ENCODE measurements at regions not wholly inside any gene's neighbourhood (a gene's known extent, or its start where the extent isn't known, plus 50 kb on each side); places are given as distances from the start of the nearest gene placed in this dataset.

DNA sequence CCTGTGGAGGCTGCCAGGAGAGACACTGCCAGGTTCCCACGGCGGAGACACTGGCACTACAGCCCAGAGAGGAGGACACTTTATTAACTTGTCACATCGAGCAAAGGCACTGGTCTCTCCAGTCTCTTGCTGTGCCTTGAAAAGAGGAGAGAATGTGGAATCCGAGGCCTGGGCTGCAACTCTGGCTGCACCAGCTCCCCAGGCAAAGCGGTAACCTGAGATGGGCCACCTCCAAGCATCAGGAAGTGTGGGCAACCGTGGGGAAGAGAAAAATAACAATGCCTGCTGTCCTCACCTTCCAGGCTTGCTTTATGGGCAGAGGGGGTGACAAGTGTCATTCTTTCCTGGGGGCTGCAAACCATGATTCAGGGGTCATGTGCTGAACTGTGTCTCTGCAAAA is 91.6 kb upstream of the RGMA start:
- TF ChIP-seq POLR2A (IDR thresholded peaks at IDR 0.05), result no peak
- TF ChIP-seq, protein P1, sequence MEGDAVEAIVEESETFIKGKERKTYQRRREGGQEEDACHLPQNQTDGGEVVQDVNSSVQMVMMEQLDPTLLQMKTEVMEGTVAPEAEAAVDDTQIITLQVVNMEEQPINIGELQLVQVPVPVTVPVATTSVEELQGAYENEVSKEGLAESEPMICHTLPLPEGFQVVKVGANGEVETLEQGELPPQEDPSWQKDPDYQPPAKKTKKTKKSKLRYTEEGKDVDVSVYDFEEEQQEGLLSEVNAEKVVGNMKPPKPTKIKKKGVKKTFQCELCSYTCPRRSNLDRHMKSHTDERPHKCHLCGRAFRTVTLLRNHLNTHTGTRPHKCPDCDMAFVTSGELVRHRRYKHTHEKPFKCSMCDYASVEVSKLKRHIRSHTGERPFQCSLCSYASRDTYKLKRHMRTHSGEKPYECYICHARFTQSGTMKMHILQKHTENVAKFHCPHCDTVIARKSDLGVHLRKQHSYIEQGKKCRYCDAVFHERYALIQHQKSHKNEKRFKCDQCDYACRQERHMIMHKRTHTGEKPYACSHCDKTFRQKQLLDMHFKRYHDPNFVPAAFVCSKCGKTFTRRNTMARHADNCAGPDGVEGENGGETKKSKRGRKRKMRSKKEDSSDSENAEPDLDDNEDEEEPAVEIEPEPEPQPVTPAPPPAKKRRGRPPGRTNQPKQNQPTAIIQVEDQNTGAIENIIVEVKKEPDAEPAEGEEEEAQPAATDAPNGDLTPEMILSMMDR (IDR thresholded peaks at IDR 0.05), result no peak

Data from tibial nerve (tissue), 3 donors.